ENCODE measurements at regions not wholly inside any gene's neighbourhood (a gene's known extent, or its start where the extent isn't known, plus 50 kb on each side); places are given as distances from the start of the nearest gene placed in this dataset.
"Not testable (repeated sequence)": the region's sequence is repeated elsewhere in the genome, so short reads cannot be mapped to it uniquely, and the experiment has no call there.

DNA sequence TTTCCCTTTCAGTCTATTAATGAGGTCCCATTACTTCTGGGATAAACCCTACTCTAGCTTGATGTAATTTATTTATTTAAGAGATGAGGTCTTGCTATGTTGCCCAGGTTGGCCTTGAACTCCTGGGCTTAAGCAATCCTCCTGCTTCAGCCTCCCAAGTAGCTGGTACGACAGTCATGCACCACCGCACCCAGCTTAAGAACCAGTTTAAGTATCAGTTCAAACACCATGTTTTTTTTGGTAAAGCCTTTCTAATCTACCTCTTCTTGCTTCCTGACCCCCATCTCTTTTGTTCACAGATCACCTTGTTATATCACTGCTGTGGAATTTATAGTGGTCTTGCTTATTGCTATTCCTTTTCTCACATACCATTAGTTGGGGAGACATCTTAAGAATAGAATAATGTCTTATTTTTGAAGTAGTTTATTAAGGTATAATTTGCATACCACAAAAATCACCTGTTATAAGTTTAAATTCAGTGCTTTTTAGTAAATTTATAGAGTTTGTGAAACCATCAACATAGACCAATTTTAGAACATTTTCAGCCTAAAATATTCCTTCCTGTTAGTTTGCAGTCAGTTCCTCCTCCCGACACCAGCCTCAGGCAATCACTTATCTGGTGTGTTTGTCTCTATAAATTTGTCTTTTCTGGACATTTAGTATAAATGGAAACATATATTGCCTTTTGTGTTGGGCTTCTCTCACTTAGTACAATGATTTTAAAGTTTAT is 257.9 kb downstream of the PDCD6IP start:
- no peak for DNase-seq (ENCODE audit: low read depth)

DNA sequence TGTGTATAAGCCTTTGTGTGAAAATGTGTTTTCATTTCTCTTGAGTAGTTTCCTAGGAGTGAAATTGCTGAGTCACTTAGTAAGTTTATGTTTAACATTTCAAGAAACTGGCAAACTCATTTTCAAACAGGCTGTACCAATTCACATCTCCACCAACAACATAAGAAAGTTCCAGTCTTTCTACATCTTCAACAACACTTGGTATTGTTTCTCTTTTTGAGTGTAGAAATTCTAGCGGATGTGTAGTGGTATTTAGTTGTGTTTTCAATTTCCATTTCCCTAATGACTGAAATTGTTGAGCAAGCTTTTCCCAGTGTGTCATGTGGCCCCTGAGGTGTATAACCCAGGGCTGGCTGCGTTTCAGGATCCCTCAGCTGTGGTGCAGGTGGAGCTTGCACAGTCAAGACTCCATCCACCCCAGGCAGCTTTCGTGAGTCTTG is 258.5 kb downstream of the PDCD6IP start:
- no peak for DNase-seq (ENCODE audit: low read depth)

DNA sequence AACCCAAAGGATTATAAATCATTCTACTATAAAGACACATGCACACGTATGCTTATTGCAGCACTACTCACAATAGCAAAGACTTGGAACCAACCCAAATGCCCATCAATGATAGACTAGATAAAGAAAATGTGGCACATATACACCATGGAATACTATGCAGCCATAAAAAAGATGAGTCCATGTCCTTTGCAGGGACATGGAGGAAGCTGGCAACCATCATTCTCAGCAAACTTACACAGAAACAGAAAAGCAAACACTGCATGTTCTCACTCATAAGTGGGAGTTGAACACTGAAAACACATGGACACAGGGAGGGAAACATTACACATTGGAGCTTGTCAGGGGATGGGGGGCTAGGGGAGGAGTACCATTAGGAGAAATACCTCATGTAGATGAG is 262.6 kb downstream of the PDCD6IP start:
- DNase-seq (ENCODE audit: low read depth), result not testable (repeated sequence)

DNA sequence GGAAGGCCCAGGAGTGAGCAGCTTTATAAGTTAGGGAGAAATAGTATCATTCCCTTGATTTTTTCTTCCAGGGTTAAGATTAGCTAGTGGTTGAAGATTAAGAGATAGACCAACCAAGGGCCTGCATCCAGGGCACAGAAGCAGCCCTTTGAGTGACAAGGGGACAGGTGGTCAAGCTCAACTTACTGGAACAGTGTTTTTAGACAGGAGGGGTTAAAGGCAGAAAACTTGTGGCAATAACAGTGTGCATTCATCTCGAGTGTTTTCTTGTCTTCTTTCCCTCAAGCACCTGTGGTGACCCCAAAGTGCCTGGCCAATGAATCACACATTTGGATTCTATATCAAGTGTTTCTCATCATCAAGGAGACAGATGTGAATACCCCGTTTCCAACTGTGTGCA is 267.5 kb downstream of the PDCD6IP start:
- no peak for DNase-seq (ENCODE audit: low read depth)

DNA sequence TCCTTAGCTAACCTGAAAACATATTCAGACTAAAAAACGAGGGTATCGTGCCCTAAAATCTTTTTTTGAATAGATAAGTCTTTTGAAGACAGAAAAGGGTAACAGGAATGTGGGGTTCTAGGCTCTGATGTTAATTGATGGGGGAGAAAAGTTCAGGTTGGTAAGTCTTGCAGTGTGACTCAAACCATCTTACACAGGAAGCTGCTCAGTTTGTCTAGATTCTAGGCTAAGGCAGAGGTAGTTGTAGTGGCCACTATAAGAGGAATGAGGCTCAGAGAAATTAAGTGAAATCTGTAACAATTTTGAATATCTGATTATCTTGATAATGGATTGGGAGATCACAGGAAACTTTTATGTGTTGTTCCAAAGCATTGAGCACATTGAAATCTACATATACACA is 267.9 kb downstream of the PDCD6IP start:
- no peak for DNase-seq (ENCODE audit: low read depth)

DNA sequence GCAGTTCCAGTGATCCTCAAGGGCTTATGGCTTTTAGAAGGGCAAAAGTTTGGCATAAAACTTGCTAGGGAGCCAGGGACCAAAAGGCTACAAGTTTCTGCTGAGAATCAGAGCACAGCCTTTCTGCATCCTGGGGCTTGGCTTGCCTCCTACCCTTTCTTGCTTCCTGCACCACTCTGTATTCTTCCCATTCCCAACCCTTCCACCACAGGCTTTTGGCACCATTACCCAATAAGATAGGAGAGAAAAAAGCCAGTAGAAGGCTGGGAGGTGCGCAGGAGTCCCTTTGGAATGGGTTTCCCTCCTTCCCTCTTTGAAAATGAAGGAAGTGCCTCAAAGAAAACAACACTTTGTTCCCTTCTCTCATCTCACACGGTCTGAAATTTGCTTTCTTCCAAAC is 268.6 kb downstream of the PDCD6IP start:
- no peak for DNase-seq (ENCODE audit: low read depth)

DNA sequence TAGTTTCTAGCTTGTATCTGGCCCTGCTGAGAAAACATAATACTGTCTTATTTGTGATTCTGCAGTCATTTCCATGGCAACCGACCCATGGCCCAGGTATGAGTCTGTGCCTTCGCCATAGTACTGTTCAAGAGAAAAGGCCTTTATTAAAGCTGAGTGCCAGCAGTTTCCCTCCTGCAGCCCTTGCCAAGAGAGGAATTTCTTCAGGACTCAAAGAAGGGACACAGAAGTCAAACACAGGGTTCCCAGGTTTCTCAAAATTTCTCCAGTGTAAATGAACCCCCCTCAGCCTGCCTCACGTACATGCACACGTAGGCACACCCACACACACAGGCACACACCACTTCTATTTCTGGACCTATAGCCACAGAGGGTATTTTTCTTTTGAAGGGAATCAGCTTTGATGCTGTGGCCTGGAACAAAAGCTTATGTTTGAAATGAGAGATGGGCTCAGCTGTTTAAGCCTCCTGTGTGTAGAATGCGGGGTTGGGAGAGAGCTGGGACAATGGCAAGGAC is 269.2 kb downstream of the PDCD6IP start:
- no peak for DNase-seq (ENCODE audit: low read depth)

DNA sequence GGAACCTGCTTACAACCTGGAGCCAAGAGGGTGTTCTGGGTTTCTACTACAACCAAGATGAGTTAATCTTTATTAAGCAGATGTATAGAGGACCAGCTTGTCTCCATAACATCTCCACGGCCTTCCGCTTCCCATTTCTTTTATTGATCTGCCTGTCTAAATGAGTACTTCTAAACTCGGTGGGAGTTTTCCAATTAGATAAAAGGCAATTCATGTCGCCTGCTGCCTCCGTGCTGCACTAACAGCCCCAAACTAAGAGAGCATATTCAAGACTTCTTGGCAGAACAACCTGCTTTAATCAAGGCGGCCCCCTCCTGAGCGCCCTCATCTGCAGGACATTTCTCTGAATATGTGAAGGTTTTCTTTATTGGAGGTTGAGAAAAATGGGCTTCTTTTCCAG is 270.1 kb downstream of the PDCD6IP start:
- no peak for DNase-seq (ENCODE audit: low read depth)

DNA sequence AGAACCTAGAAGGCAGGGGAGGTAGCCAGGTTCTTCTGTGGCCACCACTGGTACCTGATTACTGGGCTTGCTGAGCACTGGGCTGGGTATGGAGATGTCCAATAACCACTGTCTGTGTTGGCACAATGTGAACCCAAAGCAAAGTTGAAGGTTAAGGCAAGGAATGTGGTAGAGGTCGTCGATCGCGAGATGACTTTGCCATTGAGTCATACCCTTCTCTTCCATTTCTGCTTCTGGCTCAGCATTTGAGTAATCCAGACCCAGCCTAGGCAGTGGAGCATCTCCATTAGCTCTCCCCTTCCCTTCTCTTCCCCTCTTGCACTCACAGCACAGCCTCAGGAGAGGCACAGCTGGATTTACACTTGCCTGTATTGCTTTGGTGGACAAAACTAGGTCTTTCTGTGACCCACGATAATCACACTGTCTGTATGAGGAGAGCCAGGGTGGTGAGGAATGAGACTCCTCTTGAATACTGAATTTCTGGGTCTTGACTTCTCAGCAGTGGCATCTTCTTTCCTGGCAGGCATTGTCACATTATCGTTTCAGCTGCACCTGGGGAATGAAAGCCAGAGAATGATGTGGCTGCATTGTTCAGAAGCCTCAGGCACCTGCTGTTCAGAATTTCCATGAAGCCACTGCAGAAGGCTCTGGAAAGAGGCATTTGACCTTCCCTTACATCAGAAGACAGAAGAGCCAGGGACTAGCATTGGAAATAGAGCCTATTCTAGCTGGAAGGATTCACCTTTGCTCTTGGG is 272.6 kb downstream of the PDCD6IP start:
- DNase-seq (ENCODE audit: low read depth), result no peak

DNA sequence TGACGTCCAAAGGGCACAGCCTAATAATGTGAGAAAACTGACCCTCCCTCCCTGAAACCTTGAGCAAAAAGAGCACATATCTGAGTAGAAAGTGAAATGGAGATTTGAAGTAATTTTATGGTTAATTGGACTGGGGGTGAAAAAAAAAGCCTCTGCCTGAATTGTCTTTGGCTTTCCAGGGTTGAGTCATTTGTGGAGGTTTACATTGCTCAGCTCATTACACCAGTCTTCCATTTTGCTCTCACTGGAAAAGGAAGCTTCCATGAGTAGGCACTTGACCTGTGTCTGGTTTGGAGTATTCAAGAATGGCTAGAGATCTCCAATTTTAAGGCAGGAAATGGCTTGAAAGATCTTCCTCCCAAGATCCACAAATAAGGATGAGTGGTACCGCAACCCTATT is 273.9 kb downstream of the PDCD6IP start:
- no peak for DNase-seq (ENCODE audit: low read depth)

DNA sequence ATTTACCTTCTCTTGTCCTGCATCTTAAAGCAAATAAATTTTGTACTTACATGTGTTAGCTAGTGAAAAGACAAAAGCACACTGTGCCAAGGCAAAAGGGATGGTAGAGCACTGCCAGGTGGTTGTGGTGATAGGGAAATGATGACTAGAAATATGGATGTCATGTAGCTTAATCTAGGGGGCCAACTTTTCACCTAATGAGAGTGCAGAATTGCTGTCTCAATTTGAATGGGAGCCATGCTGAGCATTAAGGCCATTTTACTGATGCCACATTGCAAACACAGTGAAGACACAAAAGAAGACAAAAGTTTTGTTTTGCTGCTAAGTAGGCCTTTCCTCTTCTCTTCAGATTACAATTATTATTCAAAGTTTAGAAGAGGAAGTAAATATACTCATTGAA is 274.7 kb downstream of the PDCD6IP start:
- no peak for DNase-seq (ENCODE audit: low read depth)

DNA sequence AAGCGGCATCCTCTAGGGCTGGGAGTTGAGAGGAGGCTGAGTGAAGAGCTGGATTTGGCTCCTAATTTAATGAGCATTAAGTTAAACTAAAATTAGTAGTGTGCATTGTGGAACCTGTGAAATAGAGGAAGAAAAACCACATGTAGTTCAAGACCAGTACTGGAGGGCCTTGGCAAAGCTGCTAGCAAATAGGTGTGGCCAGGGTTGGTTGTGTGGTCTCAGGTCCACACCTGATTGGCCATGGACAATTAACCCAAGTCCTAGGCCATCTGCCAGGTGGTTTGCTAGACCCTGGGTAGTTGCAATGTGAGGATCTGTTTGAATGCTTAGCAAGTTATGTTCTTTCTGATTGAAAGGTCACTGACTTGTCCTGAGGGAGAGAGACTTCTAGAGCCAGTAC is 275.5 kb downstream of the PDCD6IP start:
- DNase-seq (ENCODE audit: low read depth), result no peak

DNA sequence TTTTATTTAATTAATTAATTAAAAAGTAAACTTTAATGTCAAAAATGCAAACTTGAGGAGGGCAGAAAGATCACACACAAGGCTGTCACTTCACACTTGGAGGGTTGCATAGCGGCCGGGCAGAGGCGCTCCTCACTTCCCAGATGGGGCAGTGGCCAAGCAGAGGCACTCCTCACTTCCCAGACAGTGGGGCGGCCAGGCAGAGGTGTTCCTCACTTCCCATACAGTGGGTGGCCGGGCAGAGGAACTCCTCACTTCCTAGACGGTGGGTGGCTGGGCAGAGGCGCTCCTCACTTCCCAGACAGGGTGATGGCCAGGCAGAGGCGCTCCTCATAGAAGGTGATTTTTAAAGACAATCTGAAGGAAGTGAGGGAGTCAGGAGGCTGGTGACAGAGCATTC is 277.5 kb downstream of the PDCD6IP start:
- DNase-seq (ENCODE audit: low read depth), result no peak

DNA sequence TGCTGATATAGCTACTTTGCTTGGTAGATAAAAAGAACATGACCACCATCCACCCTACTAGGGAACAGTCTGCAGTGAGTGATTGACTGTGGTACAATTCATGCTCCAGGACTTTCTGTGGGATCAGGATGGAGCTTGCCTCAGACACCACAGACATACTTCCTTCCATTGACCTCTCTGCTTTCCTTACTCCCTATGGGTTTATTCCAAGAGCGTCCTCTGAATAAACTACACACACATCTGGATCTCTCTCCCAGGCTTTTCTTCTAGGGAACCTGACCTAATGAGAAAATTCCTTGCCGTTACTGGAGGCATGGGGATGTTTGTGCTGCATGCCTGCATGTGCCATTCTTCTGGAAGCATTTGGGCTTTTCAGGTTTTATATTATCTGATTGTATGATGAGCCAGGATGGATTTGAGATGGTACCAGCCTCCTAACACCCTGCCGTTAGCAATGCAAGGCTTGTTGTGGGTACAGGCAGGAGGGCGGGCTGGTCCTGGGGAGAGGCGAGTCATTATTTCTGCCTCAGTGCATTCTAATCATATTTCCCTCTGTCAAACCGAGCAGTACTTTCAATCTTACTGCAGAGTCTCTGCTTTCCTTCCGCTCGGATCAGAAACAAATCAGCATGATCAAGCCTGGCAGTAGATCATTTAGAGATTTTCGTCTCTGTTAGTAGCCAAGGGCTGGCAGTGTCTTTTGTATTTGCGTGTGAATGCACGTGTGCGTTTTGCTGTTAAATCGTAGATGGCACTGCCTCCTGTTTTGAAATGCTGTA is 279.2 kb downstream of the PDCD6IP start:
- DNase-seq (ENCODE audit: low read depth), result no peak

DNA sequence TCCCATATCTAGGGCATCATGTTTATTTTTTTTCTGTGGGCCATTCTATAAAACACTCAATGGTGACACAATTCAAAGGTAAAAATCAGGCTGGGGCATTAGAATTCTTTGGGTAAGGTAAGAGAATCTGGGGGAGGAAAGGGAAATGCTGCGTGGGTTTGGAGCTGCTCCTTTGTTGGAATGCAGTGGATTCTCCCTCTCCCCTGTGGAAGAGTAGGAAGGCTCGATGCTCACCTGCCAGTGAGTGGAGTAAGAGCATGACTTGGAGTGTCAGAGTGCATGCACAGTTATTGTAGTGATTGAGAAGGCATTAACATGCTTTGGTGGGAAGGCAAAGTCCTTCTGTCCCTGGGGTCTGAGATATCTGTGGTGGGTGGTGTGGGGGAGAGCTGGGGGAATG is 280.0 kb downstream of the PDCD6IP start:
- DNase-seq (ENCODE audit: low read depth), result no peak

DNA sequence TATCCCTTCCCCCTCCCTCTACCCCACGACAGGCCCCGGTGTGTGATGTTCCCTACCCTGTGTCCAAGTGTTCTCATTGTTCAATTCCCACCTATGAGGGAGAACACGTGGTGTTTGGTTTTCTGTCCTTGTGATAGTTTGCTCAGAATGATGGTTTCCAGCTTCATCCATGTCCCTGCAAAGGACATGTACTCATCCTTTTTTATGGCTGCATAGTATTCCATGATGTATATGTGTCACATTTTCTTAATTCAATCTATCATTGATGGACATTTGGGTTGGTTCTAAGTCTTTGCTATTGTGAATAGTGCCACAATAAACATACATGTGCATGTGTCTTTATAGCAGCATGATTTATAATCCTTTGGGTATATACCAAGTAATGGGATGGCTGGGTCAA is 281.4 kb downstream of the PDCD6IP start:
- not testable (repeated sequence) for DNase-seq (ENCODE audit: low read depth)

DNA sequence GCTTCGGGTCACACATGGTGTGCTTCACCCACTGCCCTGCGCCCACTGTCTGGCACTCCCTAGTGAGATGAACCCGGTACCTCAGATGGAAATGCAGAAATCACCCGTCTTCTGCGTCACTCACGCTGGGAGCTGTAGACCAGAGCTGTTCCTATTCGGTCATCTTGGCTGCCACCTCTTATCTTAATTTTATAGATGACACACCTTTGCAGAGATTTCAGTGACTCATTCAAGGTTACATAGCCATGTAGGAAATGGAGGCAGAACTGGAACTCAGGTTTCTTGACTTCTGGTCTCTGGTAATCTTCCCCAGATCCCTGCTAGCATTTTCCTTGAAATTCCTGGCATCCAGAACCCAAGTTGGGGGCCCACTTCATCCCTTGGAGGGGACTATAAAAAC is 291.9 kb downstream of the PDCD6IP start:
- not testable (repeated sequence) for DNase-seq (ENCODE audit: low read depth)

DNA sequence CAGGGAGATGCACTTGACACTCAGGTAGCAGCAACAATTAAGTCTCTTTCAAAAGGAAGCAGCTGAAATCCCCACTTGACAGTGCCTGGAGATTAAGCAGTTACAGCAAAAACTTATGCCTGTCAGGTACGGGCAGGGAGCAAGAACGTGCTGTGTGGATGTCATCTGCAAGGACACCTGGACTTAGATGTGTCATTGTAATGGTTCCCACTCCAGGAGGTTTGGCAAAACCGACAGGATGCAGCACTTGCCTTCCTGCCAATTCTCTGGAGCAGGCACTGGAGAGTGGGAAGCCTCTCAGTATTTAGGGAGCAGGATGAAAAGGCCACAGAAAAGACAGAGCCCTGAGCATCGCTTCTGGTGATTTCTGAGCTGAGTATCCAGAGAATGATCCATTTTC is 292.4 kb downstream of the PDCD6IP start:
- no peak for DNase-seq (ENCODE audit: low read depth)

DNA sequence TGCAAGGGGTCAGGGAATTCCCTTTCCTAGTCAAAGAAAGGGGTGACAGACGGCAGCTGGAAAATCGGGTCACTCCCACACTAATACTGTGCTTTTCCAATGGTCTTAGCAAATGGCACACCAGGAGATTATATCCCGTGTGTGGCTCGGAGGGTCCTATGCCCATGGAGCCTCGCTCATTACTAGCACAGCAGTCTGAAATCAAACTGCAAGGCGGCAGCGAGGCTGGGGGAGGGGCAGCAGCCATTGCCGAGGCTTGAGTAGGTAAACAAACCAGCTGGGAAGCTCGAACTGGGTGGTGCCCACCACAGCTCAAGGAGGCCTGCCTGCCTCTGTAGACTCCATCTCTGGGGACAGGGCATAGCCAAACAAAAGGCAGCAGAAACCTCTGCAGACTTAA is 295.9 kb downstream of the PDCD6IP start:
- DNase-seq (ENCODE audit: low read depth), result not testable (repeated sequence)

DNA sequence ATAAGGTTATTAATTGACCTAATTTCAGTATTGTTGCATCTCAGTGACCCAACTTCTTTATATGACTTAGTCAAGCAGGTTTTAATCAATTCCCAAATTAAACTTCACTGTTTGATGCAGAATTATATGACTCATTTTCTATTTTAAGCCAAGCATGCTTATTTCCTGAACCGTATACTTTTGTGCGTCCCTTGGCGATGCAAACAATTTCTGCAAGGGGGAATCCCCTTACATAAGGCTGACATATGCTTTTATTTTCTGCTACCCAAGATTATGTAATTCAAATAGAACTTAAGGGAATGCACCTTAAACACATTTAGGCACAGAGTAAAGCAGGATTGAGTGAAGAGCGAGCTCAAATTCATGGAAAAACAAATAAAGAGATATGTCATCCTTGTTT is 303.9 kb downstream of the PDCD6IP start:
- no peak for DNase-seq (ENCODE audit: low read depth)

DNA sequence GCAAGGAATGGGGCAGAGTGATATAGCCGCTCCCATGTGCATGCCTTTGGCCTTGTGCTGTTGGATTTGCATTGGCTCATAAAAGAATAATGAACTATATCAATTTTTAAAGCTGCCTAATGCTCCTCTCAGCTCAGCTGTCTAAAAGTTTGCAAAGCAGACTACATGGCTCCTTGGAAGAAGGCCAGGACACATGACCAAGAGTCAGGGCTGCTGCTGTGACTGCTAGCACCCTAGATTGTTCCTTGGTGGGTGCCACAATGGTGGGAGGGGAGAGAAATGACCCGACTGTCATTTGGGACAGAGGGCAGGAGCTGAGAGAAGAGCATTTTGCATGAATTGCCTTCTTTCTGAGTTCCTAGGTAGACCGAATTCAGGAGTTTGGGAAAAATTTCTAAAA is 307.9 kb downstream of the PDCD6IP start:
- DNase-seq (ENCODE audit: low read depth), result no peak

DNA sequence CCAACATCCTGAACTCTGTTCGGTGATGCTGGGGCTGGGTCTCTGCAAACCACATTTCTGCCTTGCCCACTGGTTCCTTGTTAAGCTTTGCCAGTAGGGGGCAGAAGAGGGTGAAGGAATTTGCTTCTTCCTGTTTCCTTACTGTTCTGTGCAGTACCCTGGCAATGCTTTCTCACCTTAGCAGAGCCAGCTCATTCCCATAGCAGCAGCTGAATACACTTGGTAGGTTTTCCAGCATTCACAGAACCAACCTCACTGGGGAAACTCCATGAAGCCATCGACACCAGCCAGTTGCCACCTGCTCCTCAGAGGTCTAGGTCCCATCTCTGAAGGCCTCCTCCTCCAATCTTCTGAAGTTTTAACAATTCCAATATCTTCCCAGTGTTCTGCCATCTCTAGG is 308.4 kb downstream of the PDCD6IP start:
- peak; percentile 52 for DNase-seq (ENCODE audit: low read depth)

Measured in HT1080 (cell line).